ENCODE measurements at regions not wholly inside any gene's neighbourhood (a gene's known extent, or its start where the extent isn't known, plus 50 kb on each side); places are given as distances from the start of the nearest gene placed in this dataset.

- Histone ChIP-seq H3K4me1 (no peaks in the 10 kb centered on the region), H3K27ac (no peak overlapping the region), H3K4me3 (no peak overlapping the region), H3K9me3 (no peaks in the 10 kb centered on the region), H3K36me3 (no peaks in the 10 kb centered on the region), H3K27me3 (no peaks in the 10 kb centered on the region)
- DNase-seq (ENCODE audit: low spot score in 2 of 2): no peak
- TF ChIP-seq EP300 (IDR thresholded peaks at IDR 0.05) (no peak), POLR2A (IDR thresholded peaks at IDR 0.05) (no peak)
- TF ChIP-seq, protein P1, sequence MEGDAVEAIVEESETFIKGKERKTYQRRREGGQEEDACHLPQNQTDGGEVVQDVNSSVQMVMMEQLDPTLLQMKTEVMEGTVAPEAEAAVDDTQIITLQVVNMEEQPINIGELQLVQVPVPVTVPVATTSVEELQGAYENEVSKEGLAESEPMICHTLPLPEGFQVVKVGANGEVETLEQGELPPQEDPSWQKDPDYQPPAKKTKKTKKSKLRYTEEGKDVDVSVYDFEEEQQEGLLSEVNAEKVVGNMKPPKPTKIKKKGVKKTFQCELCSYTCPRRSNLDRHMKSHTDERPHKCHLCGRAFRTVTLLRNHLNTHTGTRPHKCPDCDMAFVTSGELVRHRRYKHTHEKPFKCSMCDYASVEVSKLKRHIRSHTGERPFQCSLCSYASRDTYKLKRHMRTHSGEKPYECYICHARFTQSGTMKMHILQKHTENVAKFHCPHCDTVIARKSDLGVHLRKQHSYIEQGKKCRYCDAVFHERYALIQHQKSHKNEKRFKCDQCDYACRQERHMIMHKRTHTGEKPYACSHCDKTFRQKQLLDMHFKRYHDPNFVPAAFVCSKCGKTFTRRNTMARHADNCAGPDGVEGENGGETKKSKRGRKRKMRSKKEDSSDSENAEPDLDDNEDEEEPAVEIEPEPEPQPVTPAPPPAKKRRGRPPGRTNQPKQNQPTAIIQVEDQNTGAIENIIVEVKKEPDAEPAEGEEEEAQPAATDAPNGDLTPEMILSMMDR (IDR thresholded peaks at IDR 0.05): no peak
- WGBS, 2 donors: 75% methylated on average over 4 of the region's 4 CpGs
Measured at GRCh38 chr3:124461838-124462632, 268.2 kb upstream of the UMPS start.

GRCh38 chr3:124463234-124463633 is 267.0 kb upstream of the UMPS start:
- Histone ChIP-seq H3K4me3 (no peak overlapping the region), H3K9me3 (no peaks in the 10 kb centered on the region), H3K36me3 (no peaks in the 10 kb centered on the region), H3K27ac (no peak overlapping the region), H3K4me1 (no peaks in the 10 kb centered on the region), H3K27me3 (no peaks in the 10 kb centered on the region)
- DNase-seq (ENCODE audit: low spot score in 2 of 2): no peak
- TF ChIP-seq, protein P1 (IDR thresholded peaks at IDR 0.05): no peak
- no peak for TF ChIP-seq POLR2A (IDR thresholded peaks at IDR 0.05)
- no peak for TF ChIP-seq EP300 (IDR thresholded peaks at IDR 0.05)

- no peaks in the 10 kb centered on the region for H3K4me1 ChIP-seq
- no peak for TF ChIP-seq EP300 (IDR thresholded peaks at IDR 0.05)
- no peak for TF ChIP-seq POLR2A (IDR thresholded peaks at IDR 0.05)
- TF ChIP-seq, protein P1 (IDR thresholded peaks at IDR 0.05): peak; percentile 63 to 78 (median 73)
- peak in 1 of 2 donors; percentile 10 for DNase-seq (ENCODE audit: low spot score in 2 of 2)
- H3K27ac ChIP-seq: no peak overlapping the region
- no peaks in the 10 kb centered on the region for H3K36me3 ChIP-seq
- no peaks in the 10 kb centered on the region for H3K27me3 ChIP-seq
- H3K9me3 ChIP-seq: no peaks in the 10 kb centered on the region
- no peak overlapping the region for H3K4me3 ChIP-seq
- 64 to 66% methylated on average over 10 of the region's 10 CpGs for WGBS, 2 donors
Measured at GRCh38 chr3:124467980-124468902, 262.0 kb upstream of the UMPS start.

GRCh38 chr3:124469555-124469954 is 260.7 kb upstream of the UMPS start:
- no peak for DNase-seq (ENCODE audit: low spot score in 2 of 2)
- H3K9me3 ChIP-seq: no peaks in the 10 kb centered on the region
- H3K27ac ChIP-seq: no peak overlapping the region
- no peaks in the 10 kb centered on the region for H3K4me1 ChIP-seq
- H3K36me3 ChIP-seq: no peaks in the 10 kb centered on the region
- TF ChIP-seq POLR2A (IDR thresholded peaks at IDR 0.05): no peak
- TF ChIP-seq, protein P1 (IDR thresholded peaks at IDR 0.05): no peak
- TF ChIP-seq EP300 (IDR thresholded peaks at IDR 0.05): no peak
- 79 to 81% methylated on average over 5 of the region's 5 CpGs for WGBS, 2 donors
- no peak overlapping the region for H3K4me3 ChIP-seq
- H3K27me3 ChIP-seq: no peaks in the 10 kb centered on the region

DNA sequence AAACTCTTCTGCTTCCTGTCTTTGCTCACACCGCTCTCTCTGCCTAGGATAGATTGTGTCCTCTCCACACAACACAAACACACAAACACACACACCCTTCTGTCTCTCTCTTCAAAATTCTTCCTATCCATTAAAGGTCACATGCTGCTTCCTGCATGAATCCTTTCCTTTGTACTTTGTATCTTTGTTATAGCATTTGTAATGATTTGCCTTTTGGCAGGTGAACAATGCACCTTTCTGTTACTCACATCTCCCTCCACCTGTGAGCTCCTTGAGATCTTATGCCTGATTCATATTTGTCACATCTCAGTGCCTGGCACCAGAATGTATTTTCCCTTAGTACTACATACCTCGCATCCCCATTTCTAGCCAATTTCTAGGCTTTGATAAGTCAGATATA is 251.4 kb upstream of the UMPS start:
- H3K4me3 ChIP-seq: no peak overlapping the region
- TF ChIP-seq, protein P1 (IDR thresholded peaks at IDR 0.05): no peak
- no peak for TF ChIP-seq POLR2A (IDR thresholded peaks at IDR 0.05)
- TF ChIP-seq EP300 (IDR thresholded peaks at IDR 0.05): no peak
- no peaks in the 10 kb centered on the region for H3K9me3 ChIP-seq
- no peaks in the 10 kb centered on the region for H3K27me3 ChIP-seq
- no peaks in the 10 kb centered on the region for H3K36me3 ChIP-seq
- 70 to 89% methylated on average over 2 of the region's 2 CpGs for WGBS, 2 donors
- no peak for DNase-seq (ENCODE audit: low spot score in 2 of 2)
- no peaks in the 10 kb centered on the region for H3K4me1 ChIP-seq
- no peak overlapping the region for H3K27ac ChIP-seq
